GM12878 (cell line): ENCODE measurements at regions not wholly inside any gene's neighbourhood (a gene's known extent, or its start where the extent isn't known, plus 50 kb on each side); places are given as distances from the start of the nearest gene placed in this dataset.
"Not testable (repeated sequence)": the region's sequence is repeated elsewhere in the genome, so short reads cannot be mapped to it uniquely, and the experiment has no call there.

Experiments used
- ATAC-seq: fragments of 200-7000 bp; cut with Tn5 transposase; 3 replicates; pipeline ENCODE4 v1.9.1; 2020; ENCODE audit warnings: mild to moderate bottlenecking, moderate library complexity
- BruUV-seq: library from RNA; stranded (reverse); fragments of 400-500 nt; replicated peaks from 2 replicates; lab custom pipeline; 2021; lab: Mats Ljungman, UMichigan
- CTCF ChIA-PET: fragments of 300-600 bp; sonication (Branson Sonifier 250); formaldehyde crosslinking; extraction: SDS; loops from one replicate; lab custom pipeline; 2021; ENCODE audit warnings: inconsistent platforms; lab: Yijun Ruan, JAX
- POLR2A ChIA-PET: fragments of 350-600 bp; formaldehyde crosslinking; extraction: SDS; loops from one replicate; lab custom pipeline; 2021; ENCODE audit warnings: inconsistent platforms; lab: Charles Lee
- RAD21 ChIA-PET: fragments of 300-600 bp; sonication (Branson Sonifier 250); formaldehyde crosslinking; loops from one replicate; lab custom pipeline; 2023; ENCODE audit warnings: antibody characterized with exemption; ENCODE audit not compliant: unreplicated experiment; lab: Charles Lee
- SMC1A ChIA-PET: fragments of 300-600 bp; sonication (Branson Sonifier 250); formaldehyde crosslinking; loops from one replicate; lab custom pipeline; 2023; ENCODE audit not compliant: unreplicated experiment, uncharacterized antibody; lab: Charles Lee
- DNase-seq: peaks from one replicate; pipeline ENCODE4 v3.0.0-alpha.2; 2011; ENCODE audit warnings: low read depth, low spot score
- FAIRE-seq: peaks from 3 replicates; lab custom pipeline; 2011; peaks lifted over from hg19 to GRCh38; lab: Jason Lieb, UNC
- H2AFZ ChIP-seq: 2 replicates; pipeline ENCODE4 v1.6.0; 2011; ENCODE audit warnings: low read depth, low read length, control low read depth; ENCODE audit not compliant: control insufficient read depth
- H3K27ac ChIP-seq: 2 replicates; pipeline ENCODE4 v1.5.1; 2011; ENCODE audit warnings: control low read depth; ENCODE audit not compliant: control insufficient read depth, insufficient read depth
- H3K27me3 ChIP-seq, 2 experiments: replicated peaks in 1 of 2; 2 replicates each; pipeline versions ENCODE4 v1.6.0 to v1.6.1; 2011; ENCODE audit warnings: low read length in 1 of 2; ENCODE audit not compliant: control insufficient read depth in 2 of 2, insufficient read depth in 2 of 2
- H3K36me3 ChIP-seq, 2 experiments: 2 replicates each; pipeline ENCODE4 v1.5.1; 2011; ENCODE audit warnings: low read length in 1 of 2; ENCODE audit not compliant: control insufficient read depth in 2 of 2, insufficient read depth in 2 of 2
- H3K4me1 ChIP-seq: 2 replicates; pipeline ENCODE4 v1.6.1; 2011; ENCODE audit warnings: mild to moderate bottlenecking, low read length, moderate library complexity, mixed read lengths; ENCODE audit not compliant: control insufficient read depth, insufficient read depth
- H3K4me2 ChIP-seq: 2 replicates; pipeline ENCODE4 v1.6.0; 2011; ENCODE audit warnings: control low read depth; ENCODE audit not compliant: control insufficient read depth, insufficient read depth
- H3K4me3 ChIP-seq: fragments of 200-600 bp; sonication (generic); 2 replicates; pipeline ENCODE4 v1.5.1; 2016
- H3K79me2 ChIP-seq: 2 replicates; pipeline ENCODE4 v1.6.0; 2011; ENCODE audit warnings: low read length; ENCODE audit not compliant: control insufficient read depth, insufficient read depth
- H3K9ac ChIP-seq: 2 replicates; pipeline ENCODE4 v1.8.0; 2011; ENCODE audit warnings: low read length, control low read depth, mixed read lengths; ENCODE audit not compliant: control insufficient read depth, insufficient read depth
- H3K9me3 ChIP-seq: replicated peaks from 3 replicates; pipeline ENCODE4 v1.5.1; 2011; ENCODE audit warnings: mild to moderate bottlenecking, low read length; ENCODE audit not compliant: control insufficient read depth, insufficient read depth
- H4K20me1 ChIP-seq: 2 replicates; pipeline ENCODE4 v1.6.0; 2011; ENCODE audit not compliant: control insufficient read depth, insufficient read depth
- KAT2A ChIP-seq: conservative IDR thresholded peaks from 2 replicates; pipeline ENCODE4 v1.6.1; 2011; ENCODE audit warnings: low read depth, low read length; ENCODE audit not compliant: control insufficient read depth
- NR2C2 ChIP-seq: IDR thresholded peaks from 2 replicates; pipeline ENCODE4 v1.6.1; 2011; ENCODE audit warnings: borderline replicate concordance, low read depth; ENCODE audit not compliant: control insufficient read depth, insufficient read length
- PAX8 ChIP-seq: fragments of 450-650 bp; IDR thresholded peaks from 2 replicates; pipeline ENCODE4 v1.6.1; 2017; ENCODE audit warnings: mild to moderate bottlenecking, moderate library complexity
- WGBS: methylation state at CpG from one replicate; pipeline ENCODE4 v1.1.6; 2016; ENCODE audit warnings: low lambda C conversion rate; ENCODE audit not compliant: insufficient replicate concordance, insufficient coverage; ENCODE audit errors: missing lambda C conversion rate; 5-methylcytosine and 5-hydroxymethylcytosine counted together
- in situ Hi-C: fragments of 300-500 bp; cut with MboI; formaldehyde crosslinking; loops from 9 replicates; pipeline ENCODE4 v1.14.3; 2018; ENCODE audit warnings: mixed read lengths
- intact Hi-C: fragments of 100-400 bp; cut with micrococcal nuclease; formaldehyde crosslinking; loops from one replicate; pipeline ENCODE4 v1.14.2; 2022; ENCODE audit not compliant: unreplicated experiment
- TF ChIP-seq, protein P1 (sequence below): fragments of 450-650 bp; formaldehyde crosslinking; IDR thresholded peaks from 2 replicates; pipeline ENCODE4 v1.4.0; 2022; ENCODE audit warnings: mild to moderate bottlenecking, moderate library complexity
- TF ChIP-seq, protein P2 (sequence below): IDR thresholded peaks from 2 replicates; pipeline ENCODE4 v1.6.1; 2011; ENCODE audit warnings: low read depth, low read length, improper control_type of control experiment, borderline replicate concordance

DNA sequence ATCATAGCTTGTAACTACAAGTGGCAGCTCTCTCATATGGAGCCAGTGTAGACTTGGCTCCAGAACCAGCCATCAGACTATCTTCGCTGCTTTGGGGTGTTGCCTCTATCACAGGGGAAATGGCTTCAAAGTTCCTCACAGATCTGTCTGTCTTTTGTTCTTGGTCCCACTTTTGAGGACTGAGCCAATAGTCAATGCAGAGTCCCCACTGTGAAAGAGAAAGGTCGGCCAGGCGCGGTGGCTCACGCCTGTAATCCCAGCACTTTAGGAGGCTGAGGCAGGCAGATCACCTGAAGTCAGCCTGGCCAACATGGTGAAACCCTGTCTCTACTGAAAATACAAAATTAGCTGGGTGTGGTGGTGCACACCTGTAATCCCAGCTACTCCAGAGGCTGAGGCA is 86.9 kb upstream of the FZD7 start:
- H3K36me3 ChIP-seq, H3K27me3 ChIP-seq, BruUV-seq, H3K79me2 ChIP-seq, H3K9ac ChIP-seq, ATAC-seq, H3K9me3 ChIP-seq, in situ Hi-C loops, intact Hi-C loops, H3K4me1 ChIP-seq, H3K4me3 ChIP-seq, CTCF ChIA-PET, H3K27ac ChIP-seq, RAD21 ChIA-PET, FAIRE-seq, H3K4me2 ChIP-seq, H4K20me1 ChIP-seq, H2AFZ ChIP-seq, DNase-seq: not testable (repeated sequence)
- ChIA-PET SMC1A (interaction anchor here (0.6 kb wide), 1 partner anchor 1867 kb away, joined by 3 read pairs; no protein-coding TSS in a partner anchor), POLR2A (interaction anchor here (0.6 to 1.2 kb wide), 3 partner anchors 10 to 56 kb away, joined by 4 to 8 read pairs (median 5); no protein-coding TSS in a partner anchor)
- WGBS: 79% methylated on average over 5 of the region's 5 CpGs

DNA sequence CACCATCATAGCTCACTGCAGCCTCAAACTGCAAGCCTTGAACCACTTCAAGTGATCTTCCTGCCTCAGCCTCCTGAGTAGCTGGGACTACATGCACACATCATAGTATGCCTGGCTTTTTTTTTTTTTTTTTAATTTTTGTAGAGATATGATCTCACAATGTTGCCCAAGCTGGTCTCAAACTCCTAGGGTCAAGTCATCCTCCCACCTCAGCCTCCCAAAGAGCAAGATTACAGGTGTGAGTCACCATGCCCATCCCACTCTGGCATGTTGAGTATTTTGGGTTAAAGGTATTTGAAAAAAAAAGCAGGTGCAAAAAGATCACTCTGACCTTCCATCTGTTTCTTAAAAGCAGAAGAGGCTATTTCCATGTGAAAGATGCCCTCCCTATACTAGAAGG is 86.4 kb upstream of the FZD7 start:
- no peak overlapping the region for H3K27ac ChIP-seq
- ATAC-seq: no peak
- no peaks in the 10 kb centered on the region for H3K27me3 ChIP-seq
- intact Hi-C loops: no loop called here
- ChIA-PET CTCF (no interaction called here), SMC1A (interaction anchor here (0.6 kb wide), 1 partner anchor 1867 kb away, joined by 3 read pairs; no protein-coding TSS in a partner anchor), RAD21 (no interaction called here), POLR2A (interaction anchor here (1.2 kb wide), 1 partner anchor 11 kb away, joined by 8 read pairs; no protein-coding TSS in a partner anchor)
- TF ChIP-seq, protein P1, sequence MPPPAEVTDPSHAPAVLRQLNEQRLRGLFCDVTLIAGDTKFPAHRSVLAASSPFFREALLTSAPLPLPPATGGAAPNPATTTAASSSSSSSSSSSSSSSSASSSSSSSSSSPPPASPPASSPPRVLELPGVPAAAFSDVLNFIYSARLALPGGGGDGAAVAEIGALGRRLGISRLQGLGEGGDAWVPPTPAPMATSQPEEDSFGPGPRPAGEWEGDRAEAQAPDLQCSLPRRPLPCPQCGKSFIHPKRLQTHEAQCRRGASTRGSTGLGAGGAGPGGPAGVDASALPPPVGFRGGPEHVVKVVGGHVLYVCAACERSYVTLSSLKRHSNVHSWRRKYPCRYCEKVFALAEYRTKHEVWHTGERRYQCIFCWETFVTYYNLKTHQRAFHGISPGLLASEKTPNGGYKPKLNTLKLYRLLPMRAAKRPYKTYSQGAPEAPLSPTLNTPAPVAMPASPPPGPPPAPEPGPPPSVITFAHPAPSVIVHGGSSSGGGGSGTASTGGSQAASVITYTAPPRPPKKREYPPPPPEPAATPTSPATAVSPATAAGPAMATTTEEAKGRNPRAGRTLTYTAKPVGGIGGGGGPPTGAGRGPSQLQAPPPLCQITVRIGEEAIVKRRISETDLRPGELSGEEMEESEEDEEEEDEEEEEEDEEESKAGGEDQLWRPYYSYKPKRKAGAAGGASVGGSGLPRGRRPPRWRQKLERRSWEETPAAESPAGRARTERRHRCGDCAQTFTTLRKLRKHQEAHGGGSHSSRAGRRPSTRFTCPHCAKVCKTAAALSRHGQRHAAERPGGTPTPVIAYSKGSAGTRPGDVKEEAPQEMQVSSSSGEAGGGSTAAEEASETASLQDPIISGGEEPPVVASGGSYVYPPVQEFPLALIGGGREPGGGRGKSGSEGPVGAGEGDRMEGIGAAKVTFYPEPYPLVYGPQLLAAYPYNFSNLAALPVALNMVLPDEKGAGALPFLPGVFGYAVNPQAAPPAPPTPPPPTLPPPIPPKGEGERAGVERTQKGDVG: no peak
- TF ChIP-seq PAX8 (no peak), NR2C2 (no peak), KAT2A (no peak)
- TF ChIP-seq, protein P2, sequence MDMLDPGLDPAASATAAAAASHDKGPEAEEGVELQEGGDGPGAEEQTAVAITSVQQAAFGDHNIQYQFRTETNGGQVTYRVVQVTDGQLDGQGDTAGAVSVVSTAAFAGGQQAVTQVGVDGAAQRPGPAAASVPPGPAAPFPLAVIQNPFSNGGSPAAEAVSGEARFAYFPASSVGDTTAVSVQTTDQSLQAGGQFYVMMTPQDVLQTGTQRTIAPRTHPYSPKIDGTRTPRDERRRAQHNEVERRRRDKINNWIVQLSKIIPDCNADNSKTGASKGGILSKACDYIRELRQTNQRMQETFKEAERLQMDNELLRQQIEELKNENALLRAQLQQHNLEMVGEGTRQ: no peak
- H4K20me1 ChIP-seq: no peaks in the 10 kb centered on the region
- H3K4me3 ChIP-seq: no peak overlapping the region
- H2AFZ ChIP-seq: no peak overlapping the region
- no peaks in the 10 kb centered on the region for H3K36me3 ChIP-seq
- no peak for DNase-seq
- no peaks in the 10 kb centered on the region for H3K9me3 ChIP-seq
- FAIRE-seq: no peak
- no TSS peak for BruUV-seq
- no peak overlapping the region for H3K9ac ChIP-seq
- no peak overlapping the region for H3K4me2 ChIP-seq
- no peaks in the 10 kb centered on the region for H3K4me1 ChIP-seq
- no peaks in the 10 kb centered on the region for H3K79me2 ChIP-seq
- in situ Hi-C loops: no loop called here
